ENCODE measurements at regions not wholly inside any gene's neighbourhood (a gene's known extent, or its start where the extent isn't known, plus 50 kb on each side); places are given as distances from the start of the nearest gene placed in this dataset.

DNA sequence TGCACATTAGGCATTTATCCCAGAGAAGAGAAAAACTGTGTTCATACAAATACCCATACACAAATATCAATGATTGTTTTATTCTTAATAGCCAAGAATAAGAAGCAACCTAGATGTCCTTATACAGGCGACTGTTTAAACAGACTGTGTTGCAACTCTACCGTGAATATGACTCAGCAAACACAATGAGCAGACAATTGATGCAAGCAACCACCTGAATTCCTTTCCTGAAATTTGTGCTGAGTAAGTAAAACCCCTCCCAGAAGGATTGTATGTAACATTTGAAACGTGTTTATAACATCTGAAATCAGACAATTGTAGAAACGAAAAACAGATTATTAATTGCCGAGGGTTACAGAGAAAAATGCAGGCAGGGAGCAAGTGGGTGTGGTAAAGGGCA, 621.9 kb upstream of the SOX11 start:
- TF ChIP-seq, protein P1, sequence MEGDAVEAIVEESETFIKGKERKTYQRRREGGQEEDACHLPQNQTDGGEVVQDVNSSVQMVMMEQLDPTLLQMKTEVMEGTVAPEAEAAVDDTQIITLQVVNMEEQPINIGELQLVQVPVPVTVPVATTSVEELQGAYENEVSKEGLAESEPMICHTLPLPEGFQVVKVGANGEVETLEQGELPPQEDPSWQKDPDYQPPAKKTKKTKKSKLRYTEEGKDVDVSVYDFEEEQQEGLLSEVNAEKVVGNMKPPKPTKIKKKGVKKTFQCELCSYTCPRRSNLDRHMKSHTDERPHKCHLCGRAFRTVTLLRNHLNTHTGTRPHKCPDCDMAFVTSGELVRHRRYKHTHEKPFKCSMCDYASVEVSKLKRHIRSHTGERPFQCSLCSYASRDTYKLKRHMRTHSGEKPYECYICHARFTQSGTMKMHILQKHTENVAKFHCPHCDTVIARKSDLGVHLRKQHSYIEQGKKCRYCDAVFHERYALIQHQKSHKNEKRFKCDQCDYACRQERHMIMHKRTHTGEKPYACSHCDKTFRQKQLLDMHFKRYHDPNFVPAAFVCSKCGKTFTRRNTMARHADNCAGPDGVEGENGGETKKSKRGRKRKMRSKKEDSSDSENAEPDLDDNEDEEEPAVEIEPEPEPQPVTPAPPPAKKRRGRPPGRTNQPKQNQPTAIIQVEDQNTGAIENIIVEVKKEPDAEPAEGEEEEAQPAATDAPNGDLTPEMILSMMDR (IDR thresholded peaks at IDR 0.05), result no peak
- no peak for TF ChIP-seq EZH2 (IDR thresholded peaks at IDR 0.05)

Data from neural progenitor cell (in vitro differentiated cells).